ENCODE measurements at regions not wholly inside any gene's neighbourhood (a gene's known extent, or its start where the extent isn't known, plus 50 kb on each side); places are given as distances from the start of the nearest gene placed in this dataset.

GRCh38 chr17:11170881-11171280, 70.1 kb upstream of the SHISA6 start:
- TF ChIP-seq CTCF (conservative IDR thresholded peaks at IDR 0.05 in 1 of 2, IDR thresholded peaks at IDR 0.05 in 1 of 2; ENCODE audit: low read depth in 1 of 2, low read length in 2 of 2) = no peak
- TF ChIP-seq EZH2 (IDR thresholded peaks at IDR 0.05; ENCODE audit: low read length, missing control alignments) = no peak
